NOMO-1 treated with dmso at 0.1 percent for 144 hours (cell line): ENCODE measurements at regions not wholly inside any gene's neighbourhood (a gene's known extent, or its start where the extent isn't known, plus 50 kb on each side); places are given as distances from the start of the nearest gene placed in this dataset.
A peak's percentile ranks its signal among the peaks of the same experiment; 100 is the strongest.

Source experiments
- DNase-seq: peaks from one replicate; lab custom pipeline; 2025; ENCODE audit not compliant: unreplicated experiment; lab: John Stamatoyannopoulos, UW

GRCh38 chr2:143830476-143830875, 689.4 kb downstream of the ZEB2 start:
- no peak for DNase-seq

GRCh38 chr2:143828763-143829537, 691.0 kb downstream of the ZEB2 start:
- DNase-seq = no peak

GRCh38 chr2:143824791-143825190, 695.1 kb downstream of the ZEB2 start:
- no peak for DNase-seq

- no peak for DNase-seq
These were observed 694.7 kb downstream of the ARHGAP15 start for GRCh38 chr2:143823876-143824275.

GRCh38 chr2:143823296-143823695, 694.1 kb downstream of the ARHGAP15 start:
- DNase-seq = no peak

- DNase-seq = no peak
These were observed 693.5 kb downstream of the ARHGAP15 start for GRCh38 chr2:143822736-143823135.

- no peak for DNase-seq
These were observed 690.5 kb downstream of the ARHGAP15 start for GRCh38 chr2:143819764-143820163.

- DNase-seq = peak; percentile 68
These were observed 690.0 kb downstream of the ARHGAP15 start for GRCh38 chr2:143819190-143819735.
